HG02870 (cell line): ENCODE measurements at regions not wholly inside any gene's neighbourhood (a gene's known extent, or its start where the extent isn't known, plus 50 kb on each side); places are given as distances from the start of the nearest gene placed in this dataset.
"Not testable (repeated sequence)": the region's sequence is repeated elsewhere in the genome, so short reads cannot be mapped to it uniquely, and the experiment has no call there.

Experiments
- ATAC-seq: cut with Tn5 transposase; IDR thresholded peaks from one replicate; pipeline ENCODE4 v1.9.1; 2021; ENCODE audit warnings: mild to moderate bottlenecking, moderate library complexity; ENCODE audit not compliant: unreplicated experiment

GRCh38 chr15:96197721-96198120, 132.8 kb upstream of the NR2F2 start:
- no peak for ATAC-seq

- no peak for ATAC-seq
Observed at GRCh38 chr15:96199111-96199510, 131.4 kb upstream of the NR2F2 start.

GRCh38 chr15:96200357-96200967, 130.0 kb upstream of the NR2F2 start:
- no peak for ATAC-seq

GRCh38 chr15:96201696-96202095, 128.8 kb upstream of the NR2F2 start:
- no peak for ATAC-seq

- ATAC-seq, result not testable (repeated sequence)
Observed at GRCh38 chr15:96205588-96205987, 124.9 kb upstream of the NR2F2 start.

GRCh38 chr15:96207377-96208006, 123.0 kb upstream of the NR2F2 start:
- ATAC-seq, result no peak

GRCh38 chr15:96209285-96209735, 121.2 kb upstream of the NR2F2 start:
- no peak for ATAC-seq

- no peak for ATAC-seq
Observed at GRCh38 chr15:96213045-96213444, 117.5 kb upstream of the NR2F2 start.

GRCh38 chr15:96213896-96214295, 116.6 kb upstream of the NR2F2 start:
- no peak for ATAC-seq

GRCh38 chr15:96216481-96216880, 114.0 kb upstream of the NR2F2 start:
- not testable (repeated sequence) for ATAC-seq

- no peak for ATAC-seq
Observed at GRCh38 chr15:96217983-96218382, 112.5 kb upstream of the NR2F2 start.

GRCh38 chr15:96218623-96219455, 111.7 kb upstream of the NR2F2 start:
- ATAC-seq, result no peak

GRCh38 chr15:96219681-96220080, 110.8 kb upstream of the NR2F2 start:
- no peak for ATAC-seq

- no peak for ATAC-seq
Observed at GRCh38 chr15:96220657-96221056, 109.8 kb upstream of the NR2F2 start.

GRCh38 chr15:96222981-96223380, 107.5 kb upstream of the NR2F2 start:
- no peak for ATAC-seq

GRCh38 chr15:96223939-96224338, 106.6 kb upstream of the NR2F2 start:
- no peak for ATAC-seq

- no peak for ATAC-seq
Observed at GRCh38 chr15:96225642-96226259, 104.7 kb upstream of the NR2F2 start.

- ATAC-seq, result no peak
Observed at GRCh38 chr15:96230526-96231181, 99.8 kb upstream of the NR2F2 start.

GRCh38 chr15:96232335-96232734, 98.2 kb upstream of the NR2F2 start:
- no peak for ATAC-seq

- peak; percentile 58 for ATAC-seq
Observed at GRCh38 chr15:96234109-96234892, 96.2 kb upstream of the NR2F2 start.
